MM.1S (cell line): ENCODE measurements at regions not wholly inside any gene's neighbourhood (a gene's known extent, or its start where the extent isn't known, plus 50 kb on each side); places are given as distances from the start of the nearest gene placed in this dataset.

ENCODE experiments used
- DNase-seq: peaks from one replicate; pipeline ENCODE4 v3.0.0-alpha.2; 2015
- H2AFZ ChIP-seq: fragments of 300-600 bp; sonication (generic); 2 replicates; pipeline ENCODE4 v1.6.0; 2016; ENCODE audit warnings: antibody characterized with exemption, low read length
- H3F3A ChIP-seq: fragments of 300-600 bp; sonication (generic); 2 replicates; pipeline ENCODE4 v1.6.1; 2016; ENCODE audit warnings: mild to moderate bottlenecking, antibody characterized with exemption, low read length, moderate library complexity, mixed read lengths; ENCODE audit not compliant: insufficient read depth
- H3K27ac ChIP-seq: fragments of 300-600 bp; sonication (generic); 2 replicates; pipeline ENCODE4 v1.5.1; 2016; ENCODE audit warnings: mild to moderate bottlenecking, low read length
- H3K27me3 ChIP-seq: fragments of 300-600 bp; sonication (generic); replicated peaks from 2 replicates; pipeline ENCODE4 v1.6.0; 2016; ENCODE audit warnings: low read length; ENCODE audit not compliant: insufficient read depth
- H3K36me3 ChIP-seq: fragments of 300-600 bp; sonication (generic); replicated peaks from 2 replicates; pipeline ENCODE4 v1.6.1; 2016; ENCODE audit warnings: mild to moderate bottlenecking, low read length, mixed read lengths; ENCODE audit not compliant: insufficient read depth
- H3K4me1 ChIP-seq: fragments of 300-600 bp; sonication (generic); 2 replicates; pipeline ENCODE4 v1.6.1; 2016; ENCODE audit warnings: low read length, mixed read lengths
- H3K4me2 ChIP-seq: fragments of 300-600 bp; sonication (generic); 2 replicates; pipeline ENCODE4 v1.6.0; 2016; ENCODE audit warnings: low read depth, low read length
- H3K4me3 ChIP-seq: fragments of 300-600 bp; sonication (generic); 2 replicates; pipeline ENCODE4 v1.5.1; 2016; ENCODE audit warnings: low read length, mixed read lengths
- H3K79me2 ChIP-seq: fragments of 300-600 bp; sonication (generic); 2 replicates; pipeline ENCODE4 v1.6.1; 2016; ENCODE audit warnings: mixed run types, low read length, mixed read lengths
- H3K9ac ChIP-seq: fragments of 300-600 bp; sonication (generic); 2 replicates; pipeline ENCODE4 v1.6.1; 2016; ENCODE audit warnings: low read length, mixed read lengths
- H3K9me2 ChIP-seq: fragments of 300-600 bp; sonication (generic); replicated peaks from 2 replicates; pipeline ENCODE4 v1.6.1; 2016; ENCODE audit warnings: mild to moderate bottlenecking, low read length, mixed read lengths; ENCODE audit not compliant: insufficient read depth
- H3K9me3 ChIP-seq: fragments of 300-600 bp; sonication (generic); replicated peaks from 2 replicates; pipeline ENCODE4 v1.6.1; 2016; ENCODE audit warnings: mild to moderate bottlenecking, low read length, mixed read lengths; ENCODE audit not compliant: insufficient read depth
- H4K20me1 ChIP-seq: fragments of 300-600 bp; sonication (generic); 2 replicates; pipeline ENCODE4 v1.6.1; 2016; ENCODE audit warnings: mild to moderate bottlenecking, low read length, moderate library complexity, mixed read lengths; ENCODE audit not compliant: insufficient read depth
- CTCF ChIP-seq: fragments of 300-600 bp; sonication (generic); IDR thresholded peaks from 2 replicates; pipeline ENCODE4 v1.5.1; 2016; ENCODE audit warnings: antibody characterized with exemption, low read length, mixed read lengths
- EZH2 ChIP-seq: fragments of 300-600 bp; sonication (generic); optimal IDR thresholded peaks from 2 replicates; pipeline ENCODE3; 2017; ENCODE audit warnings: low read depth, mild to moderate bottlenecking, antibody characterized with exemption, low read length, mixed read lengths
- EZH2phosphoT487 ChIP-seq: fragments of 300-600 bp; sonication (generic); IDR thresholded peaks from 2 replicates; pipeline ENCODE4 v1.6.1; 2018; ENCODE audit warnings: antibody characterized with exemption, low read length

- Histone ChIP-seq H3K4me1 (no peaks in the 10 kb centered on the region), H3K4me3 (no peak overlapping the region), H3K36me3 (no peaks in the 10 kb centered on the region), H3K79me2 (no peaks in the 10 kb centered on the region), H3K9ac (no peak overlapping the region), H3K27me3 (no peaks in the 10 kb centered on the region), H3F3A (no peaks in the 10 kb centered on the region), H3K27ac (no peak overlapping the region), H2AFZ (no peak overlapping the region), H3K9me2 (no peaks in the 10 kb centered on the region), H3K9me3 (no peaks in the 10 kb centered on the region), H3K4me2 (no peak overlapping the region), H4K20me1 (no peaks in the 10 kb centered on the region)
- TF ChIP-seq EZH2phosphoT487 (no peak), CTCF (no peak), EZH2 (no peak)
- DNase-seq, result no peak
Measured at GRCh38 chr10:3844491-3845025, 59.5 kb upstream of the KLF6 start.

GRCh38 chr10:3838460-3839437, 53.7 kb upstream of the KLF6 start:
- Histone ChIP-seq H3K27ac (no peak overlapping the region), H3F3A (no peaks in the 10 kb centered on the region)
- DNase-seq, result no peak

GRCh38 chr10:3837647-3838459, 52.8 kb upstream of the KLF6 start:
- H4K20me1 ChIP-seq, result no peaks in the 10 kb centered on the region
- H3K4me2 ChIP-seq, result no peak overlapping the region
- no peaks in the 10 kb centered on the region for H3K36me3 ChIP-seq
- H2AFZ ChIP-seq, result no peak overlapping the region
- TF ChIP-seq CTCF (no peak), EZH2phosphoT487 (no peak), EZH2 (no peak)
- no peaks in the 10 kb centered on the region for H3K9me2 ChIP-seq
- no peak for DNase-seq
- H3K4me1 ChIP-seq, result peaks cover 2% of the 10 kb centered on the region; the same call in 1 of the 2 replicates
- H3F3A ChIP-seq, result peaks cover 2% of the 10 kb centered on the region; the same call in 1 of the 2 replicates
- no peak overlapping the region for H3K9ac ChIP-seq
- no peaks in the 10 kb centered on the region for H3K79me2 ChIP-seq
- H3K27ac ChIP-seq, result no peak overlapping the region
- H3K27me3 ChIP-seq, result no peaks in the 10 kb centered on the region
- no peaks in the 10 kb centered on the region for H3K9me3 ChIP-seq
- H3K4me3 ChIP-seq, result no peak overlapping the region

More at GRCh38 chr10:3838460-3839437, 53.7 kb upstream of the KLF6 start:
- no peaks in the 10 kb centered on the region for H3K79me2 ChIP-seq
- H3K4me3 ChIP-seq, result no peak overlapping the region
- no peak overlapping the region for H2AFZ ChIP-seq
- no peaks in the 10 kb centered on the region for H3K9me3 ChIP-seq
- no peak overlapping the region for H3K4me2 ChIP-seq
- H3K4me1 ChIP-seq, result no peaks in the 10 kb centered on the region
- no peaks in the 10 kb centered on the region for H3K27me3 ChIP-seq
- H3K9me2 ChIP-seq, result no peaks in the 10 kb centered on the region
- TF ChIP-seq EZH2phosphoT487 (no peak), CTCF (no peak), EZH2 (no peak)
- no peak overlapping the region for H3K9ac ChIP-seq
- no peaks in the 10 kb centered on the region for H4K20me1 ChIP-seq
- H3K36me3 ChIP-seq, result no peaks in the 10 kb centered on the region
